OCI-LY7 (cell line): ENCODE measurements at regions not wholly inside any gene's neighbourhood (a gene's known extent, or its start where the extent isn't known, plus 50 kb on each side); places are given as distances from the start of the nearest gene placed in this dataset.

Source experiments
- BruUV-seq: library from RNA; stranded (reverse); fragments of 400-500 nt; replicated peaks from 2 replicates; lab custom pipeline; 2021; lab: Mats Ljungman, UMichigan
- CTCF ChIA-PET: fragments of 300-600 bp; sonication (Branson Sonifier 250); formaldehyde crosslinking; loops from one replicate; lab custom pipeline; 2022; ENCODE audit warnings: antibody characterized with exemption; ENCODE audit not compliant: unreplicated experiment; lab: Charles Lee
- POLR2A ChIA-PET: fragments of 300-600 bp; sonication (Branson Sonifier 250); formaldehyde crosslinking; loops from one replicate; lab custom pipeline; 2022; ENCODE audit warnings: antibody characterized with exemption; lab: Charles Lee
- DNase-seq: peaks from one replicate; pipeline ENCODE4 v3.0.0-alpha.2; 2015; ENCODE audit warnings: low spot score
- H2AFZ ChIP-seq: fragments of 200-600 bp; sonication (generic), shearing (Covaris generic); 2 replicates; pipeline ENCODE4 v1.6.1; 2014; ENCODE audit warnings: mild to moderate bottlenecking, antibody characterized with exemption, low read length, moderate library complexity
- H3K27ac ChIP-seq: fragments of 200-600 bp; sonication (generic); 2 replicates; pipeline ENCODE4 v1.5.1; 2014; ENCODE audit warnings: mixed run types, low read depth, mild to moderate bottlenecking, moderate library complexity, low read length, inconsistent platforms; ENCODE audit not compliant: poor library complexity, severe bottlenecking
- H3K36me3 ChIP-seq: fragments of 200-600 bp; sonication (generic); 2 replicates; pipeline ENCODE4 v1.6.1; 2014; ENCODE audit warnings: mild to moderate bottlenecking, antibody characterized with exemption, low read length, moderate library complexity, mixed read lengths; ENCODE audit not compliant: insufficient read depth
- H3K4me1 ChIP-seq: fragments of 200-600 bp; sonication (generic); 2 replicates; pipeline ENCODE4 v1.5.1; 2014; ENCODE audit warnings: mild to moderate bottlenecking, low read length; ENCODE audit not compliant: insufficient read depth, poor library complexity, severe bottlenecking
- H3K4me2 ChIP-seq: fragments of 200-600 bp; sonication (generic); 2 replicates; pipeline ENCODE4 v1.6.1; 2014; ENCODE audit warnings: mild to moderate bottlenecking, low read length
- H3K4me3 ChIP-seq: fragments of 200-600 bp; sonication (generic); 2 replicates; pipeline ENCODE4 v1.5.1; 2014; ENCODE audit warnings: mild to moderate bottlenecking, low read depth, low read length; ENCODE audit not compliant: poor library complexity, severe bottlenecking
- H3K79me2 ChIP-seq: fragments of 200-600 bp; sonication (generic); 2 replicates; pipeline ENCODE4 v1.6.1; 2016; ENCODE audit warnings: low read depth, mild to moderate bottlenecking, low read length, moderate library complexity, mixed read lengths; ENCODE audit not compliant: insufficient read depth
- H3K9me2 ChIP-seq: fragments of 200-600 bp; sonication (generic); 2 replicates; pipeline ENCODE4 v1.6.1; 2016; ENCODE audit warnings: mild to moderate bottlenecking, low read length, mixed read lengths; ENCODE audit not compliant: insufficient read depth
- H3K9me3 ChIP-seq: fragments of 200-600 bp; sonication (generic); 2 replicates; pipeline ENCODE4 v1.6.1; 2014; ENCODE audit warnings: mild to moderate bottlenecking, mixed run types, low read length, mixed read lengths
- H4K20me1 ChIP-seq: fragments of 200-600 bp; sonication (generic); 2 replicates; pipeline ENCODE4 v1.6.1; 2014; ENCODE audit warnings: mild to moderate bottlenecking, antibody characterized with exemption, low read length, moderate library complexity, mixed read lengths; ENCODE audit not compliant: insufficient read depth
- EZH2phosphoT487 ChIP-seq: fragments of 200-600 bp; sonication (generic); IDR thresholded peaks from 2 replicates; pipeline ENCODE4 v1.6.1; 2018; ENCODE audit warnings: low read depth, borderline replicate concordance, mild to moderate bottlenecking, mixed run types, antibody characterized with exemption, low read length, moderate library complexity, mixed read lengths
- intact Hi-C: fragments of 100-400 bp; cut with micrococcal nuclease; formaldehyde crosslinking; loops from one replicate; pipeline ENCODE4 v1.10.0; 2022; ENCODE audit not compliant: unreplicated experiment
- TF ChIP-seq, protein P1 (sequence below): fragments of 200-600 bp; sonication (generic); conservative IDR thresholded peaks from 2 replicates; pipeline ENCODE4 v1.5.1; 2014; ENCODE audit warnings: mild to moderate bottlenecking, antibody characterized with exemption, low read length, moderate library complexity, mixed read lengths

GRCh38 chr1:219781491-219781890, 146.9 kb downstream of the SLC30A10 start:
- no peaks in the 10 kb centered on the region for H3K9me3 ChIP-seq
- H3K27ac ChIP-seq, result no peak overlapping the region
- no peaks in the 10 kb centered on the region for H3K4me1 ChIP-seq
- H3K4me2 ChIP-seq, result no peak overlapping the region
- no TSS peak for BruUV-seq
- no peaks in the 10 kb centered on the region for H3K9me2 ChIP-seq
- intact Hi-C loops, result no loop called here
- no peak overlapping the region for H2AFZ ChIP-seq
- no peak overlapping the region for H3K4me3 ChIP-seq
- no peaks in the 10 kb centered on the region for H4K20me1 ChIP-seq
- TF ChIP-seq, protein P1, sequence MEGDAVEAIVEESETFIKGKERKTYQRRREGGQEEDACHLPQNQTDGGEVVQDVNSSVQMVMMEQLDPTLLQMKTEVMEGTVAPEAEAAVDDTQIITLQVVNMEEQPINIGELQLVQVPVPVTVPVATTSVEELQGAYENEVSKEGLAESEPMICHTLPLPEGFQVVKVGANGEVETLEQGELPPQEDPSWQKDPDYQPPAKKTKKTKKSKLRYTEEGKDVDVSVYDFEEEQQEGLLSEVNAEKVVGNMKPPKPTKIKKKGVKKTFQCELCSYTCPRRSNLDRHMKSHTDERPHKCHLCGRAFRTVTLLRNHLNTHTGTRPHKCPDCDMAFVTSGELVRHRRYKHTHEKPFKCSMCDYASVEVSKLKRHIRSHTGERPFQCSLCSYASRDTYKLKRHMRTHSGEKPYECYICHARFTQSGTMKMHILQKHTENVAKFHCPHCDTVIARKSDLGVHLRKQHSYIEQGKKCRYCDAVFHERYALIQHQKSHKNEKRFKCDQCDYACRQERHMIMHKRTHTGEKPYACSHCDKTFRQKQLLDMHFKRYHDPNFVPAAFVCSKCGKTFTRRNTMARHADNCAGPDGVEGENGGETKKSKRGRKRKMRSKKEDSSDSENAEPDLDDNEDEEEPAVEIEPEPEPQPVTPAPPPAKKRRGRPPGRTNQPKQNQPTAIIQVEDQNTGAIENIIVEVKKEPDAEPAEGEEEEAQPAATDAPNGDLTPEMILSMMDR, result no peak
- no peak for TF ChIP-seq EZH2phosphoT487
- H3K36me3 ChIP-seq, result no peaks in the 10 kb centered on the region
- no peaks in the 10 kb centered on the region for H3K79me2 ChIP-seq
- CTCF ChIA-PET, result no interaction called here
- POLR2A ChIA-PET, result no interaction called here
- no peak for DNase-seq

- Histone ChIP-seq H3K27ac (no peak overlapping the region), H2AFZ (no peak overlapping the region), H3K9me3 (no peaks in the 10 kb centered on the region), H3K79me2 (no peaks in the 10 kb centered on the region), H3K4me2 (no peak overlapping the region), H4K20me1 (no peaks in the 10 kb centered on the region), H3K36me3 (no peaks in the 10 kb centered on the region), H3K4me3 (no peak overlapping the region), H3K4me1 (no peaks in the 10 kb centered on the region), H3K9me2 (no peaks in the 10 kb centered on the region)
- no peak for TF ChIP-seq EZH2phosphoT487
- TF ChIP-seq, protein P1, result no peak
- ChIA-PET POLR2A (interaction anchor here (0.6 kb wide), 1 partner anchor 903 kb away, joined by 3 read pairs; no protein-coding TSS in a partner anchor), CTCF (no interaction called here)
- BruUV-seq, result no TSS peak
- intact Hi-C loops, result no loop called here
- DNase-seq, result no peak
These were observed 149.5 kb downstream of the SLC30A10 start for GRCh38 chr1:219778793-219779369.

DNA sequence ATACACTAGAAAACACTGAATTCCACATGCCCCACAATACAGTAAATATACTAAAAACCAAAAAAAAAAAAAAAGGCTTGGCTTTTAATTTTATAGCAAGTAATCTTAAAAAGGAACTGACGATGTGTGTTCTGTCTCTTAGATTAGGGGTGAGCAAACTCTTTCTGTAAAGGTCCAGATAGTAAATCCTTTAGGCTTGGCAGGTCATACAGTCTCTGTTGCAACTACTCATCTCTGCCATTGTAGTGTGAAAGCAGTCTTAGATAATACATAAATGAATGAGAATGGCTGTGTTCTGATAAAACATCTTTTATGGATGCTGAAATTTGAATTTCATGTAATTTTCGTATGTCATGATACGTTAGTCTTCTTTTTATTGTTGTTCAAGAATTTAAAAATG, 150.2 kb downstream of the SLC30A10 start:
- TF ChIP-seq, protein P1, result no peak
- no peak for TF ChIP-seq EZH2phosphoT487
- intact Hi-C loops, result no loop called here
- no peak overlapping the region for H3K4me3 ChIP-seq
- H3K36me3 ChIP-seq, result no peaks in the 10 kb centered on the region
- POLR2A ChIA-PET, result no interaction called here
- H3K9me2 ChIP-seq, result no peaks in the 10 kb centered on the region
- H3K4me2 ChIP-seq, result no peak overlapping the region
- no peak overlapping the region for H3K27ac ChIP-seq
- no peaks in the 10 kb centered on the region for H3K4me1 ChIP-seq
- H2AFZ ChIP-seq, result no peak overlapping the region
- CTCF ChIA-PET, result no interaction called here
- H3K79me2 ChIP-seq, result no peaks in the 10 kb centered on the region
- H4K20me1 ChIP-seq, result no peaks in the 10 kb centered on the region
- DNase-seq, result no peak
- BruUV-seq, result no TSS peak
- no peaks in the 10 kb centered on the region for H3K9me3 ChIP-seq
